Stimulated activated CD8-positive, alpha-beta memory T cell treated with anti-CD3 and anti-CD28 coated beads, Interleukin-7, amount 100 ng/mL, for 48 hours (primary cell): ENCODE measurements at regions not wholly inside any gene's neighbourhood (a gene's known extent, or its start where the extent isn't known, plus 50 kb on each side); places are given as distances from the start of the nearest gene placed in this dataset.

Experiments
- DNase-seq, 2 donors: peaks; one replicate each; pipeline ENCODE4 v3.0.0-alpha.2; 2020; ENCODE audit warnings: low read depth in 1 of 2; ENCODE audit errors: extremely low read depth in 1 of 2

DNA sequence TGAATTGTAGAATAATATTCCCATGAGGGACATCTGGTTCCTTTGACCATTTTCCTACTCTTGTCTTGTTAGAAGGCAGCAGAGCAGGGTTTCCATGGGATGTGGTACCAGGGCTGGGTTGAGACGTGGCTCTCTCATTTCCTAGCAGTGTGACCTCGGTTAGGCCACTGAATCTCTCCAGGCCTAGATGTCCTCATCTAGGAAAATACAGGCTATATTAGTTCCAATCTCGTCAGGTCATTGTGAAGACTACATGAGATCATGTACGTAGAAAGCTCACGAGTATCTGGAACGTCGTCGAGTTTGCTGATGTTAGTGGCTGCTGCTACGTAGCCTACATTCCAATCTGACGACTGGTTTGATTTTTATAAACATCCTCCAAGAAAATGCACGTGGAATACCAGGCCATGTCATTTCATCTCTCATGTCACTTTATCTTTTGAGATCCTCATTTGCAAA lies 278.2 kb upstream of the GATB start:
- DNase-seq: no peak

DNA sequence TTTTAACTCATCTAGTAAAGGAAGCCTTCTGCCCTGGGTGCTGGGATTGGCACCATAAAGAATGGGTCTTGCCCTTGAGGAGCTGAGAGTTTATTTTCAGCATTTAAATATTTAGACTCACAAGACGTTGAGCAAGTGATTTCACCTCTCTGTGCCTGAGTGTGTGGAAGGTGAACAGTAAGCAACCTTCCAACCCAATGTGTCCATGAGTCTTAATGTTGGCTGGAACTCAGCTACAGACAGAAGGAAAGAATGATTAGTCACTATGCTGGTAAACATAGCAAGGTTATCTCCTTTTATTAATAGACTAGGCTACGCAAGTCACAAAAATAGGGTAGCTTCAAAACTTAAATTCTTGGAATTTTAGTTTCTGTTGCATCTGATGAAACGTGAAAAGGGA lies 277.4 kb upstream of the GATB start:
- no peak for DNase-seq

DNA sequence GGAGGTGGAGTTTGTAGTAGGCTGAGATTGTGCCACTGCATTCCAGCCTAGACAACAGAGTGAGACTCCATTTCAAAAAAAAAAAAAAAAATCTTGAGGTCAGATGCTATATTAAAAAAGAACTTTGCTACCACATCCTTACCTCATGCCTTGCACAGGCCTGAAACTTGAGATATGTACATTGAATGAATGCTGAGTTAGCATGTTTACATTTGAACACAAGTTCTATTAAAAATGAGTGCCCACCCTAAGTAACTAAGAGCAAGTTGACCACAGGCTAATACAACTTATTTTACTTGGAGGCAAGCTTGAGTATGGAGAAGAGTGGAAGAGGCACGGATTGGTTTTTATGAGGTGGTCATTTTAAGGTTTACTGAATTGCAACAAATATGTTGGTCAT lies 276.6 kb upstream of the GATB start:
- no peak for DNase-seq

DNA sequence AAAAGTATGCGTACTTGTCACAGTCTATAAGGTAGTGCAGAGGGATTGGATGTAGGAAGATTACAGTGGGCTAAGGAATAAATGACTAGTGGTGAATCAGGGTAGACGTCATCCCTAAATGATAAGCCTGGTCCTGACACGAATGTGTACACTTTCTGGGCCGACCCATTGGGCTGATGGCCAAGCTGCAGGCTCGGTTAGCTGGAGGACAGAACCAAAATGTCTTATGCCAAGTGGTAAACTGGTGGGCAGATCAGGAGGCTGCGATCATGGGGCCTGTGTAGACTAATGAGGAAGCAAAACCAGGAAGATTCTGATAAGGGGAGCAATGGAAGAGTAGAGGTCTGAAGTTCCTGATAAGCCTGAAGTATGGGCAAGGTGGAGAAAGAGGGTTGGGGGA lies 272.8 kb upstream of the GATB start:
- DNase-seq: no peak

DNA sequence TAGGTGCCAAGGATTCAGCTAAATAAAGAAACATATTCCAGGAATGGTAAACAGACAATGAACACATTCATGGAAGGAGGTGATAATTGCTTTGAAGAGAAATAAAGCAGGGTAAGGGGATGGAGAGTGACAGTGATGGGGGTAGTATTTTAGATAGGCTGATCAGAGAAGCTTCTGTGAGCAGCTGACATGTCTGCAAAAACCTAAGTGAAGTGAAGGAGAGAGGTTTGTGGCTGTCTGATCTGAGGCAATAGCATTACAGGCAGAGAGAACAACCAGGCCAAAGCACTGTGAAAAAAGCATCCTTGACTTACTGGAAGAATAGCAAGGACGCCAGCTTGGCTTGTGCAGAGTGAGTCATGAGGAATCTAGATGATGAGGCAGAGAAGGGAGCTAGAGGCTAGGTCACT lies 271.9 kb upstream of the GATB start:
- no peak for DNase-seq

DNA sequence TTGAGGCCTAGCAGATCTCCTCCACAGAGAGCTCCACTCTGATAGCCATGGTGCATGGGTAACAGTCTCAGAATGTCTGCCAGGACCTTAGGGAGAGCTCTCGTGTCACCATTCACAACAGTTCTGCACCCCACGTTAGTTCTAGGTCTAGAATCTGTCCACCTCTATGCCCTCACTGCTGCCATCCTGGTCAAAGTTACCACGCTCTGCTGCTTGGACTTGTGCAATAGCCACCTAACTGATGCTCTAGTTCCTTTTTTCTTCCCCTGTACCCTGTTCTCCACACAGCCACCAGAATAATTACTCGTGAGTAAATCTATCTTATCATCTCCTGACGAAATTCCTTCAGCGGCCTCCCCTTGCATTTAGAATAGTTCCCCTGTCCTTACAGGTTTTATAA lies 268.8 kb upstream of the GATB start:
- no peak for DNase-seq

DNA sequence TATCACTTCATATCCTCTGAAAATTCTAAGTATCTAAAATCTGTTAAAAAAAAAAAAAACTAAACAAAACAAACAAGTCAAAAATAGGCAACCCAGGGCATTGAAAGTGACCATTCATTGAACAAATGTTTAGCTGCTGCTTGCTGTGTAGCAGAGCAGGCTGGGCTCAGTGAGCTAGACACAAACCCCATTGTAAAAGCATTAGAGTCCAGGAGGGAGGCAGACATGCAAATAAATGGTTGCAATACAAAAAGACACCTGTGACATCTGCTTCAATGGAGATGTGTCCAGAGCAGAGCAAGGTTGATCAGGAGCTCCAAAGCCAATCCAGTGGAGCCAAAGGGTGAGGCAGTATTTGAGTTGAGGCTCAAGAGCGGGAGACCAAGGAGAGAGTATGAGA lies 267.3 kb upstream of the GATB start:
- DNase-seq: no peak

DNA sequence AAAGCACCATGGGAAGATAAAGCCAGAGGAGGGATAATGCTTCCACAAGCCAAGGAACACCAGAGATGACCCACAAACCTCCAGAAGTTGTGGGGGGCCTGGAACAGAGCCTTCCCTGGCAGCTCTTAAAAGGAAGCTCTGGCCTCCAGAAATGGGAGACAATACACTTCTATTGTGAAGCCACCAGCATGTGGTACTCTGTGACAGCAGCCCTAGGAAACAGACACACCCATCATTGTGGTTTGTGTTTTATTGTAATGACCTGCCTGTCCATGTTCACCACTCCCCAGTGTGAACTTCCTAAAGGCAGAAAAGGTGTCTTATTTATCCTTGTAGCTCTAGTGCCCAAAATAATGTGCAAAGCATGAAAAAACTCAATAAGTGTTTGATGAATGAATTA lies 264.1 kb upstream of the GATB start:
- DNase-seq: no peak

DNA sequence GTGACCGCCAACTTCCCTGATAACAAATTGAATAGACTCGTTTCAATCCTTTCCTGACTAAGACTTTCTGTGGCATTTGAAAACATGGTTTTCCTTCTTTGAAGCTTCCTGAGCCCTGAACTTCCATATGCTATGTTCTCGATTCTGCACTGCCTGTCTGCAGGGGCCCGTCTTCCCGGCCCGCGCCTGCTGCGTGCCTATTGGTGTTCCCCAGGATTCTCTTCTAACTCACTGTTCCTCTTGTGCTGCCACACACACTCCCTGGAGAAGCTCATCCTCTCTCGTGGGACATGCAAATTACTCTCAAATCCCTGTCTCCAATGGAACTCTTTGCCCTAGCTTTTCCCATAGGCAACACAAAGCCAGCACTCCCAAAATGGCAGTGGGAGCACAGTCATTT lies 262.9 kb upstream of the GATB start:
- no peak for DNase-seq

DNA sequence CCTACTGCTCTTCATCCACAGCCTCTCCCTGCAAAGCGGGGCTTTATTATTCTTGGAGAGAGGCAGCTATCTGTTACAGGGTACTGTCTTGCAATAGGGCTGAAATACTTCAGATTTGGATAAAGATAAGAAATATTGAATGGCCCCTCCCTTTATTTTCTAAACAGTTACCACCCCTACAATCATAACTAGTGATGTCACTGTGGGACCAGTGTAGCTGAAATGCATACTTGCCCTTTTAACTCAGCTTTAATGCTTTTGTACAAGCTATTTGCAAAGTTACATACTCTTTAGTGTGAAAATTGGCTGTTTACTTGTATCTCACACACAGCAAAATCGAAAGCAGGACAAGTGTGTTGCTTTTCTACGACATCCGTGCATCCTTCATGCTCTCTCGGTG lies 261.7 kb upstream of the GATB start:
- DNase-seq: no peak

DNA sequence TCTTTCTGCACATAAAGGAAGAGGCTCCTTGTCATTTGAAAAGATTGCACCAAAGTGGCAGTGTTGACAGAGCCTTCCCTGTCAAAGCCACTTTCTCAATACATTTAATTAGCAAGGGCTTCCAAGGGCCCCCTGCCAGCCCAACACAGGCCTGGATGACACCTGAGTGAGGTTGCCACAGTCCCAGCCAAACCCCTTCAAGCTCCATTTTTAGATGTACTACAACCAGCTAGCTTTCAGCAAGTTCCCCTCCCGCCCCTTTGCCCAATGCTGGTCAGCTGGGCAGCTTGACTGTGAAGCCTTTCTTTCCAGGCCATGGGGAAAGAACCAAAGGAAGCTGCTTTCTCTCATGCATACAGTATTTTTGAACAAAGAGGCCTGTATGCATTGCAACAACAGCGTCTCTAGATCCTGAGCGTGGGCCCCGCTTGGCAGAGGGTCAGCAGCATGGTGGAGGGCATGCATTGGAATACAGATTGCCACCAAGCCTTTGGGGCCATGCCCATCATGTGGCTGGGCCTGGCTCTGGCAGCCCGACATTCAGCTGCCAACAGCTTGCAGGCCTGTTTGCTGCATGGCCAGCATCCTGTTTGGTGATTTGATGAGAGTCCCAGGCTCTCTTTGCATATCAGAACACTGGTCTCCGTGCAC lies 261.1 kb upstream of the GATB start:
- no peak for DNase-seq

DNA sequence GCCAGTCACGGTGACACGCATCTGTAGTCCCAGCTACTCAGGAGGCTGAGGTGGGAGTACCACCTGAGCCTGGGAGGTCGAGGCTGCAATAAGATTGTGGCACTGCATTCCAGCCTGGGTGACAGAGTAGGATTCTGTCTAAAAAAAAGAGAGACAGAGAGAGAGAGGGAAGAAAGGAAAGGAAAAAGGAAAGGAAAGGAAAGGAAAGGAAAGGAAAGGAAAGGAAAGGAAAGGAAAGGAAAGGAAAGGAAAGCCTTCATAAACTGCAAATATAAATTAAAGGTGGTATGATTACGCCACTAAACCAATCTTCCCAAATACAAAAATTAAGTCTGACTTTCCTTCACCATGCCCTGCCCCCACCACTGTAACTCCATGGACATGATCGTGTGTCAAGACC lies 259.3 kb upstream of the GATB start:
- DNase-seq: no peak

DNA sequence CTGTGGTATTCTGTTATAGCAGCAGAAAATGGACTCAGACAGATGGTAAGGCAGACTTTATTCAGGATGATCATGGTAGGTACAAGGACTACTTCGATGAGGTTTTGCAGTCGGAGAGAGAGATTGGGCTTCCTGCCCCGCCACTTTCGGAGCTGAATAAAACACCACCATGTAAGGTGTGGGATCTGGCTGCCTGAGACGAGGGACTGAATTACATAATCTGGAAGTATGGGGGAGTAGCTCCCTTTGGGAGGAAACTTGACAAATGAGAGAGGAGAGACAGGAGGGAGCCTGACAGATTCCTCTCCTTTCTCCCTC lies 255.5 kb upstream of the GATB start:
- no peak for DNase-seq

DNA sequence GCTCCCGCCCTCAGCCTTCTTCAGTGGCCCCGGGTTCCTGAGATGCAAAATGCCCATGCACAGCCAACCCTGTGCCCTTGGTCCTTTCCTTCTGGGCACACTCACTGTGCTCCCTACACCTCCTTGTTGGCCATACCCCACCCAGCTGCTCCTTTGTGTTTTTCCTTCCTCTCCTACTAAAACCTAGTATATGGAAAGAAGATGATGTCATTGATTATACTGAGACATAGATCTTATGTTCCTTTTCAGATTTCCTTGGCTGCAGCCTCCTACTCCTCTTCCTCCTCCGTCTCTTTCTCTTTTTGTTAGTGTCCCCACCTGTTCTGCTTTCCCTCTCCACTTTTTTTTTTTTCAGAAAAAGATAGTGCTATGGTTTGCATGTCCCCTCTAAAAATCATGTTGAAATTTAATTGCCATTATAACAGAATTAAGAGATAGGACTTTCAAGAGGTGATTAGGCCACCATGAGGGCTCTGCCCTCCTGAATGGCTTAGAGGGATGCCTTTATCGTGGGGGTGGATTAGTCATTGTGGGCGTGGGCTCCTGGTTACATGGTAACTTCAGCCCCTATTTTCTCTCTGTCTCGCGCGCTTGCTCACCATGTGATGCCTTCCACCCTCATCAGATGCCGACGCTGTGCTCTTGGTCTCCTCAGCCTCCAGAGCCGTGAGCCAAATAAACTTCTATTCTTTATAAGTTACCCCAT lies 254.9 kb upstream of the GATB start:
- no peak for DNase-seq

DNA sequence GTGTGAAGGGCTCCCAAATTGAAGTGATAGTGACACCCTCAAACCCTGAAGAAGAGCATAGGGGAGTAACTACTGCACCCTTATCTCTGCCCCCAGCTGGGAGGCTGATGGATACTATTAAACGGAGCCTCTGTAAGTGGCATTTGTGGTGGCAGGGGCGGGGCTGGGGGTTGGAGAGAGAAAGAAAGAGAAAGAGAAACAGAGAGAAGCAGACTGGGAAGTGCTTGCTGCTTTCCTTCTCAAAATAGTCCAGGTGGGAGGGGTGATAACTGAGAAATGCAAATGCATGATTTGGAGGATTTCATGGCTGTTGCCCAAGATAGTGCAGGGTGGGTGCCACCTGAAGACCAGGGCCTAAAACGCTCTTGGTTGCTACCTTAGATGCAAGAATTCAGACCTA lies 253.5 kb upstream of the GATB start:
- DNase-seq: no peak

DNA sequence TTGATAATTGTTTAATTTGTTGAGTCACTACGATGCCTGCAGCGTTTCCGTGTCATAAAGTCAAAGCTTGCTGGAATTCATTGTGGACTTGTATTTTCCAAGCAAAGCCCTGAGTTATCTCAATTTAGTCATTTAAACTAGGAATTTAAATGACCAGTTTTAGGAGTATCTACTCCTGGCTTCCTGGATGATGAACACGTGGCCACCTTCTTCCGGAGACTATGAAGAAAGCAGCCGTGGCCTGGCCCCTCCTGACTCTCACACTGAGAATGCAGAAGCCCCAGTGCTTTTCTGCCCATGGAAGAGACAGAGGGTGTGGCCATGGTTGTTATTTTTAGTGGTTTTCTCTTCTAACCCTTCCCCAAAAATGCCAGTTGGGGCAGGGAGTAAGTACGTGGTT lies 250.7 kb upstream of the GATB start:
- no peak for DNase-seq

DNA sequence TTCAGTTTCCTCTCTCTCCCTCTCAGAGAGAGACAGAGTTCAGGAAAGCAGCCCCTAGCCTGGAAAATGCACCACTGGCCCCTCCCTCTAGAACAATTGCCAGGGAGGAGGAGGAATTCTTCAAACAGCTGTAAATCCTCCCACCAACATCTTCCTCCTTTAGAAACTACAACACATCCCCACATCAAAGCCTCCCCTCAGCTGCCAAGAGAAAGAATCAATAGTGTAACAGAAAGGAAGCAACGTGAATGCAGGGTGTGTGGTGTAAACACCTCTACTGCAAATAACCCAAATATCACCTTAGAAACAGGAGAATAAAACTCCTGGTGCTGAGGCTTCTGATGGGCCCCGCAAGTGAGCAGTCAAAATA lies 249.9 kb upstream of the GATB start:
- no peak for DNase-seq

DNA sequence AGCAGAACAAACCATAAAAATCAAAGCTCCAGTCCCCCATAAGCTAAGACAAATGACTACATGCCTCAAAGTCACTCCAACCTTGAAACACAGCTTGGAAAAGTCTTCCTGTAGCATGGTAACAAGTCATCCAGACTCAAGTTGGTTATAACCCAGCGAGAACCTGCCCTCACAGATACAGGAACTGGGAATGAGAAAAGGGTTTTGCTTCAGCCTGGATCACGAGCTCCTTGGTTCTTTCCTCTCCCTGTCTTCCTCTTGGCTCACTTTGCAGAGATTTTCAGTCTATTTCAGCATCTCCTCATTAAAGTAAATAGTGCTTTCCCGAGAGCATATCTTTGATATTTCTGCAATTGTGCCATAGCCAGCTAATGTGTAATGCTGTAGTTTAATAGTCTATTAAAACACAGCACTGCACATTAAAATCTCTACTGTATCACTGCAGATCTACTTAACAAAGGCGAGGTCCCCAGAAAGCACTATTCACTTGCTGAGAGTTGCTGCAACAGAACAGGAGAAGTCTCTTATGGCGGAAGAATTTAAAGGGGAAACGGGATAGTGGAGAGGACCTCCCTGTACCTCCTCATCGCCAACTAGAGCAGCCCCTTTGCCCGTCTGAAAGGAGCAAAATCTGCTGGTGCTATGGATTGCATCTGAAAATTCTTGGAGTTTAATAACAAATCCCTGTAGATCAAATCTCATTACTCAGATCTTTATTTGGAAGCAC lies 249.3 kb upstream of the GATB start:
- DNase-seq: no peak

DNA sequence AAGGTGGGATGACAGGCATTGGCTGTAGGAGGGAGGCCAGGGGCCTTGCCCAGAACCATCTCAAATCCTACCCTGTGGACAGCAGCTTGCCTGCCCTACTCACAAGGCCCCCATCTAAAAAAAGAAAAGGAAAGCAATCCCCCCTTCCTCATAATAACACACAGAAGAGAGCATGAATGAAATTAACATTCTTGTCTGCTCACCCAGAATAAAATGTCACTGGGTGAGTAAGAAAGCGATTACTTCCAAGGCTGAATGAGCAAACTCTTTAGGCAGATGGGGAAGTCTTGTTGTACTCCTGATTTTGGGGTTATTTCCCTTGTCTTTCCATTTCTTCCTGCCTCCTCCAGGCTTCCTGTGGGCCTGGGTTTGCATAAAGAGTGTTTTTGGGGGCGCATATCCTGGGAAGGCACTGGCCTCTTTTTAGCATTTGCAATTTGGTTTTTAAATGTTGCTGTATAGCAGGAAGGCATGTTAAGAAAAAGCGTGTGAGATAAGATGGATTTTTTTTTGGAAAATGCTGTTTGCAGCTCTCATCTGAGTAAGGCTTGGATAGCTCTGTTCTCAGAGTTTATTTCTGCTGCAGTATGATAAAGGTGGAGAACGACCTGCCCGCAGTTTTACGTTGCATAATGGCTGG lies 248.3 kb upstream of the GATB start:
- DNase-seq: no peak

DNA sequence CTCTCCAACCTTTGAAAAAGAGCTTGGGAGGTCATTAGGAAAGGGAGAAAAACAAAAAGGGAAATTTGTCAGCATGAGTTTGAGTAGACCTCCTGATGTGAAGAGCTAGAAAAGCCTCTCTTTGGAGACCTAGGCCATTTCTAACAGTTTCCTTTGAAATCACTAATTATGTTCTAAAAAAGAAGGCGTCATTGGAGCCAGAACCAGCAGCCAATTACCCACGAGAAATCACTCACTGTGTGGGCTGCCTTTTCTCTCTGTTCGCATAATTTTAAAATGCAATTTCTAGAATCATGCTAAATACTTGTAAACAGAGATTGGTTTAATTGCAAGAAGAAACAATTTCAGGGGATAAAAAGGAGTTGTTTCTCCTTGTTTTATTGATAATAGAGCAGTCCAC lies 246.3 kb upstream of the GATB start:
- no peak for DNase-seq

DNA sequence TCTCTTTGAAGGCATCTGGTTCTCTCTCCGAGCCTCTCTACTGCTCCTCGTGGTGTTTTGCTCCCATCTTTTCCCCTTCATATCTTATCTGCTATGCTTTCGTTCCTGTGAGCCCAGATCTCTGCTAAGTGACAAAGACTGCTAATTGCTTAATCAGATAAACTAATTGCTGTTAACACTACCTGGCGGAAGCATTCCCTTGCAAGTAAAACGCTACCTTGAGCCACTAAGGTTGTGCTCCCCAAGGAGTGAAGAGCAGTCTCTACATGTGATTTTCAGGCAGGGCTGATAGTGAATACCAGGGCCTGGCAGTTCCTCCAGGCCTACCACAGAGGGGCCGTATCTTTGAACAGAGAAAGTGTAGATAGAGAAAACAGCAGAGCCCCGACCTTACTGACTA lies 244.0 kb upstream of the GATB start:
- DNase-seq: no peak

DNA sequence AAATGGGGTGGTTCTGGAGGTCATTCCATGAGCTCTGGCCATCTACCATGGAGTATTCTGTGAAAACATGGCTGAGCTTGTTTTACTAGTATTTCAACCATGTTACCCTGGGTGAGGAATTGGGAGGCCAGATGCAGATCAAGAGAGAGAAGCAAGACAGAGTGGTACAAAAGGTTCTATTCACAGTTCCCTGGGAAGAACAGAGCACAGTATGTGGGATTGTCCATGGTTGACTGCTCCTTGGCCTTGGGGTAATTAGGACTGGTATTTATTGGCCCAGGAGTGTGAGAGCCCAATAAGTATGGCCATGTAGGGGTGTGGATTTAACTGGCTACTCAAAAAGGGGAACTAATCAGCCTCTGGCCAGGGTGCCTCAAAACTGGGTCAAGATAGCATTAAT lies 239.7 kb upstream of the GATB start:
- no peak for DNase-seq
